HepG2 (cell line): ENCODE measurements at regions not wholly inside any gene's neighbourhood (a gene's known extent, or its start where the extent isn't known, plus 50 kb on each side); places are given as distances from the start of the nearest gene placed in this dataset.

Experiments
- ATAC-seq: fragments of 200-7000 bp; cut with Tn5 transposase; 3 replicates; pipeline ENCODE4 v1.9.1; 2020; ENCODE audit warnings: mild to moderate bottlenecking, moderate library complexity
- BruUV-seq: library from RNA; stranded (reverse); fragments of 400-500 nt; replicated peaks from 2 replicates; lab custom pipeline; 2021; lab: Mats Ljungman, UMichigan
- CTCF ChIA-PET: fragments of 300-600 bp; formaldehyde crosslinking; extraction: SDS; loops from one replicate; lab custom pipeline; 2021; ENCODE audit warnings: low total read pairs, inconsistent platforms, low intra/inter-chr PET ratio; lab: Yijun Ruan, JAX
- POLR2A ChIA-PET: fragments of 350-600 bp; sonication (Branson Sonifier 250); formaldehyde crosslinking; loops from one replicate; lab custom pipeline; 2020; ENCODE audit warnings: antibody characterized with exemption, inconsistent platforms; lab: Yijun Ruan, JAX
- DNase-seq: peaks from one replicate; pipeline ENCODE4 v3.0.0-alpha.2; 2015; ENCODE audit warnings: low spot score
- FAIRE-seq: peaks from 3 replicates; lab custom pipeline; 2011; peaks lifted over from hg19 to GRCh38; lab: Jason Lieb, UNC
- H2AFZ ChIP-seq: one replicate; pipeline ENCODE4 v1.6.1; 2011; ENCODE audit warnings: low read length, inconsistent platforms
- H3K27ac ChIP-seq: fragments of 300-600 bp; 3 replicates; pipeline ENCODE4 v1.8.0; 2011; ENCODE audit warnings: mixed run types, mild to moderate bottlenecking, mixed read lengths, low read length, inconsistent platforms; ENCODE audit not compliant: insufficient read depth; ENCODE audit errors: extremely low read length
- H3K27me3 ChIP-seq, 2 experiments: fragments of 200-600 bp in 1 of 2; 2 replicates in 1 of 2; 3 replicates in 1 of 2; pipeline versions ENCODE4 v1.6.0 to v1.8.0; 2011; ENCODE audit warnings: low read length in 2 of 2, mild to moderate bottlenecking in 2 of 2, moderate library complexity in 2 of 2, inconsistent platforms in 1 of 2; ENCODE audit not compliant: insufficient read depth in 2 of 2, control insufficient read depth in 1 of 2
- H3K36me3 ChIP-seq, 2 experiments: fragments of 200-600 bp in 1 of 2; replicated peaks in 1 of 2; 2 replicates in 1 of 2; 3 replicates in 1 of 2; pipeline versions ENCODE4 v1.5.1 to v1.8.0; 2011; ENCODE audit warnings: low read length in 2 of 2, inconsistent platforms in 1 of 2; ENCODE audit not compliant: insufficient read depth in 2 of 2, control insufficient read depth in 1 of 2
- H3K4me1 ChIP-seq: 2 replicates; pipeline ENCODE4 v1.5.1; 2012; ENCODE audit warnings: low read length, inconsistent platforms; ENCODE audit not compliant: insufficient read depth
- H3K4me2 ChIP-seq: 2 replicates; pipeline ENCODE4 v1.6.0; 2011; ENCODE audit warnings: low read depth, low read length, inconsistent platforms
- H3K4me3 ChIP-seq, 3 experiments: fragments of 200-600 bp in 1 of 3; sonication (generic), shearing (Covaris generic) in 1 of 3; replicated peaks in 1 of 3; 2 replicates each; pipeline ENCODE4 v1.5.1; 2011 to 2016; ENCODE audit warnings: low read length in 3 of 3, inconsistent platforms in 2 of 3, low read depth in 2 of 3, mild to moderate bottlenecking in 2 of 3, control low read depth in 1 of 3, mixed read lengths in 1 of 3; ENCODE audit not compliant: insufficient read depth in 1 of 3
- H3K79me2 ChIP-seq: one replicate; pipeline ENCODE4 v1.6.1; 2011; ENCODE audit warnings: low read length, inconsistent platforms; ENCODE audit not compliant: insufficient read depth
- H3K9ac ChIP-seq: 2 replicates; pipeline ENCODE4 v1.6.0; 2011; ENCODE audit warnings: mild to moderate bottlenecking, low read depth, low read length, inconsistent platforms; ENCODE audit not compliant: insufficient read depth
- H3K9me3 ChIP-seq: 2 replicates; pipeline ENCODE4 v1.5.1; 2012; ENCODE audit warnings: mild to moderate bottlenecking, low read length
- H4K20me1 ChIP-seq: 2 replicates; pipeline ENCODE4 v1.6.0; 2011; ENCODE audit warnings: inconsistent platforms, mild to moderate bottlenecking, low read length, moderate library complexity; ENCODE audit not compliant: insufficient read depth
- BHLHE40 ChIP-seq: IDR thresholded peaks from 2 replicates; pipeline ENCODE4 v1.6.1; 2011; ENCODE audit warnings: low read length, improper control_type of control experiment
- CCAR2 ChIP-seq: fragments of 200-400 bp; formaldehyde crosslinking; optimal IDR thresholded peaks from 2 replicates; pipeline ENCODE3; 2018; ENCODE audit warnings: low read depth, mild to moderate bottlenecking, low read length, moderate library complexity
- GABPA ChIP-seq, 2 experiments: IDR thresholded peaks; 2 replicates each; pipeline ENCODE4 v1.6.1; 2011 to 2016; ENCODE audit warnings: low read depth in 2 of 2, low read length in 1 of 2, missing biosample characterization in 1 of 2, missing genetic modification characterization in 1 of 2
- KDM5B ChIP-seq: sonication (generic); formaldehyde crosslinking; IDR thresholded peaks from 2 replicates; pipeline ENCODE4 v1.4.0; 2020; ENCODE audit warnings: missing genetic modification reagents, mild to moderate bottlenecking, borderline replicate concordance
- MYPOP ChIP-seq: sonication (generic); formaldehyde crosslinking; IDR thresholded peaks from 2 replicates; pipeline ENCODE4 v1.8.1; 2023; ENCODE audit warnings: mild to moderate bottlenecking, moderate library complexity, missing genetic modification reagents
- NONO ChIP-seq, 2 experiments: fragments of 450-650 bp in 1 of 2; sonication (generic) in 1 of 2; formaldehyde crosslinking in 1 of 2; IDR thresholded peaks in 1 of 2; conservative IDR thresholded peaks in 1 of 2; 2 replicates each; pipeline versions ENCODE4 v1.6.1 to v1.8.0; 2017 to 2022; ENCODE audit warnings: mild to moderate bottlenecking in 1 of 2, missing genetic modification reagents in 1 of 2, moderate library complexity in 1 of 2
- SAFB2 ChIP-seq: sonication (generic); formaldehyde crosslinking; IDR thresholded peaks from 2 replicates; pipeline ENCODE4 v1.5.1; 2020; ENCODE audit warnings: missing genetic modification reagents, low read depth, mild to moderate bottlenecking, borderline replicate concordance
- SOX13 ChIP-seq, 3 experiments: fragments of 450-650 bp in 1 of 3; sonication (generic) in 1 of 3; formaldehyde crosslinking in 1 of 3; IDR thresholded peaks in 2 of 3; conservative IDR thresholded peaks in 1 of 3; 2 replicates each; pipeline versions ENCODE4 v1.5.0 to v1.6.1; 2016 to 2020; ENCODE audit warnings: antibody characterized with exemption in 1 of 3, mild to moderate bottlenecking in 1 of 3, missing compliant biosample characterization in 1 of 3, missing genetic modification reagents in 1 of 3, moderate library complexity in 1 of 3
- TCF7L2 ChIP-seq: IDR thresholded peaks from 2 replicates; pipeline ENCODE4 v1.6.1; 2011; ENCODE audit warnings: mild to moderate bottlenecking, low read depth, low read length, moderate library complexity
- TEAD3 ChIP-seq: optimal IDR thresholded peaks from 2 replicates; pipeline ENCODE3; 2016; ENCODE audit warnings: borderline replicate concordance
- ZFP90 ChIP-seq: sonication (generic); formaldehyde crosslinking; IDR thresholded peaks from 2 replicates; pipeline ENCODE4 v1.8.0; 2022; ENCODE audit warnings: missing genetic modification reagents, mild to moderate bottlenecking, inconsistent platforms, borderline replicate concordance
- ZNF17 ChIP-seq: sonication (generic); formaldehyde crosslinking; IDR thresholded peaks from 2 replicates; pipeline ENCODE4 v1.5.0; 2020; ENCODE audit warnings: mild to moderate bottlenecking, missing genetic modification reagents
- ZNF280D ChIP-seq: sonication (generic); formaldehyde crosslinking; IDR thresholded peaks from 2 replicates; pipeline ENCODE4 v1.5.1; 2020; ENCODE audit warnings: mild to moderate bottlenecking, missing genetic modification reagents
- ZNF335 ChIP-seq: sonication (generic); formaldehyde crosslinking; IDR thresholded peaks from 2 replicates; pipeline ENCODE4 v1.4.0; 2020; ENCODE audit warnings: missing genetic modification reagents
- ZNF552 ChIP-seq: sonication (generic); formaldehyde crosslinking; IDR thresholded peaks from 2 replicates; pipeline ENCODE4 v1.9.0; 2022; ENCODE audit warnings: missing genetic modification reagents, mild to moderate bottlenecking, borderline replicate concordance
- ZNF572 ChIP-seq: sonication (generic); formaldehyde crosslinking; IDR thresholded peaks from 2 replicates; pipeline ENCODE4 v1.5.1; 2020; ENCODE audit warnings: mild to moderate bottlenecking, missing genetic modification reagents
- ZNF710 ChIP-seq: sonication (generic); formaldehyde crosslinking; IDR thresholded peaks from 2 replicates; pipeline ENCODE4 v1.5.0; 2020; ENCODE audit warnings: mild to moderate bottlenecking, missing genetic modification reagents, borderline replicate concordance
- WGBS: methylation state at CpG from one replicate; pipeline ENCODE4 v1.1.6; 2017; ENCODE audit warnings: low lambda C conversion rate; 5-methylcytosine and 5-hydroxymethylcytosine counted together
- in situ Hi-C: cut with HindIII; loops from 2 replicates; pipeline ENCODE4 v1.10.0; 2017; ENCODE audit warnings: low pct_unique_long_range_greater_than_20kb; ENCODE audit not compliant: extremely low pct_ligation_motif_present
- intact Hi-C: fragments of 100-400 bp; cut with micrococcal nuclease; formaldehyde crosslinking; loops from one replicate; pipeline ENCODE4 v1.10.0; 2022; ENCODE audit not compliant: unreplicated experiment

GRCh38 chr11:26063915-26064314 is 268.0 kb upstream of the ANO3 start (continued):
- TF ChIP-seq ZNF710 (CRISPR knock-in tag): no peak
- no peak for TF ChIP-seq ZNF335 (CRISPR knock-in tag)
- TF ChIP-seq KDM5B: no peak
- TF ChIP-seq BHLHE40: no peak
- TF ChIP-seq ZNF280D (CRISPR knock-in tag): no peak

- TF ChIP-seq ZNF572 (CRISPR knock-in tag) (no peak), TCF7L2 (no peak), MYPOP (CRISPR knock-in tag) (no peak), SAFB2 (no peak), NONO (IDR thresholded peaks at IDR 0.05) (no peak), NONO (CRISPR knock-in tag; conservative IDR thresholded peaks at IDR 0.05) (no peak), CCAR2 (no peak), ZNF17 (CRISPR knock-in tag) (no peak), ZNF552 (CRISPR knock-in tag) (no peak), SOX13 (IDR thresholded peaks at IDR 0.05) (no peak), SOX13 (CRISPR knock-in tag; conservative IDR thresholded peaks at IDR 0.05 in 1 of 2, IDR thresholded peaks at IDR 0.05 in 1 of 2) (no peak), GABPA (IDR thresholded peaks at IDR 0.05; ENCODE audit: low read depth, low read length) (no peak), GABPA (CRISPR knock-in tag; IDR thresholded peaks at IDR 0.05; ENCODE audit: low read depth) (no peak), TEAD3 (no peak), ZFP90 (no peak)
- Histone ChIP-seq H4K20me1 (no peaks in the 10 kb centered on the region), H3K4me3 (no peak overlapping the region), H3K27me3 (no peaks in the 10 kb centered on the region), H2AFZ (no peak overlapping the region), H3K9ac (no peak overlapping the region), H3K4me2 (no peak overlapping the region), H3K27ac (no peak overlapping the region), H3K79me2 (no peaks in the 10 kb centered on the region), H3K9me3 (no peaks in the 10 kb centered on the region), H3K4me1 (no peaks in the 10 kb centered on the region), H3K36me3 (no peaks in the 10 kb centered on the region)
- ATAC-seq (no peak), FAIRE-seq (no peak), DNase-seq (no peak)
- CTCF ChIA-PET: no interaction called here
- no TSS peak for BruUV-seq
- POLR2A ChIA-PET: no interaction called here
- intact Hi-C loops (no loop called here), in situ Hi-C loops (no loop called here)
- 0% methylated on average over 1 of the region's 1 CpG for WGBS
Measured at GRCh38 chr11:26065944-26066343, 266.0 kb upstream of the ANO3 start.
